GM12873 (cell line): ENCODE measurements at regions not wholly inside any gene's neighbourhood (a gene's known extent, or its start where the extent isn't known, plus 50 kb on each side); places are given as distances from the start of the nearest gene placed in this dataset.

ENCODE experiments used
- TF ChIP-seq, protein P1 (sequence below): IDR thresholded peaks from 2 replicates; pipeline ENCODE4 v1.5.1; 2012; ENCODE audit warnings: low read depth, mild to moderate bottlenecking, moderate library complexity, low read length, control low read depth; ENCODE audit not compliant: insufficient read depth; ENCODE audit errors: missing control alignments

DNA sequence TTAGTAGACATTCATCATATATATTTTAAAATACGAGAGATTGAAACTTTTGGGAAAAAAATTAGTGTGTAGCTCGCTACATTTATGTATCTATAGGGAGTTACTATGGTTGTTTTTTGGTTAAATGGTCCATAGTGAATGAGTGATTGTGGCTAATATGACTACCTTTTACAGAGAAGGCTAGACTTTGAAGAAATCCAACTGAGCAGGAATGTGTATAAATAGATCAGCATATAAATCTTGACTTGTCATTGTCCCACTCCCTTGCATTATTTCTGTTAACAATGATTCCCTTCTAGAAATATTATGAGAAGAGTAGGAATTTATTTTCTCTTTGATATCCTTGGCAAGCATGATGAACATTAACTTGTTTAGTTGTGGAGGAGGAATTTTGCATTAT, 737.8 kb upstream of the MAP3K7 start:
- TF ChIP-seq, protein P1, sequence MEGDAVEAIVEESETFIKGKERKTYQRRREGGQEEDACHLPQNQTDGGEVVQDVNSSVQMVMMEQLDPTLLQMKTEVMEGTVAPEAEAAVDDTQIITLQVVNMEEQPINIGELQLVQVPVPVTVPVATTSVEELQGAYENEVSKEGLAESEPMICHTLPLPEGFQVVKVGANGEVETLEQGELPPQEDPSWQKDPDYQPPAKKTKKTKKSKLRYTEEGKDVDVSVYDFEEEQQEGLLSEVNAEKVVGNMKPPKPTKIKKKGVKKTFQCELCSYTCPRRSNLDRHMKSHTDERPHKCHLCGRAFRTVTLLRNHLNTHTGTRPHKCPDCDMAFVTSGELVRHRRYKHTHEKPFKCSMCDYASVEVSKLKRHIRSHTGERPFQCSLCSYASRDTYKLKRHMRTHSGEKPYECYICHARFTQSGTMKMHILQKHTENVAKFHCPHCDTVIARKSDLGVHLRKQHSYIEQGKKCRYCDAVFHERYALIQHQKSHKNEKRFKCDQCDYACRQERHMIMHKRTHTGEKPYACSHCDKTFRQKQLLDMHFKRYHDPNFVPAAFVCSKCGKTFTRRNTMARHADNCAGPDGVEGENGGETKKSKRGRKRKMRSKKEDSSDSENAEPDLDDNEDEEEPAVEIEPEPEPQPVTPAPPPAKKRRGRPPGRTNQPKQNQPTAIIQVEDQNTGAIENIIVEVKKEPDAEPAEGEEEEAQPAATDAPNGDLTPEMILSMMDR = no peak

DNA sequence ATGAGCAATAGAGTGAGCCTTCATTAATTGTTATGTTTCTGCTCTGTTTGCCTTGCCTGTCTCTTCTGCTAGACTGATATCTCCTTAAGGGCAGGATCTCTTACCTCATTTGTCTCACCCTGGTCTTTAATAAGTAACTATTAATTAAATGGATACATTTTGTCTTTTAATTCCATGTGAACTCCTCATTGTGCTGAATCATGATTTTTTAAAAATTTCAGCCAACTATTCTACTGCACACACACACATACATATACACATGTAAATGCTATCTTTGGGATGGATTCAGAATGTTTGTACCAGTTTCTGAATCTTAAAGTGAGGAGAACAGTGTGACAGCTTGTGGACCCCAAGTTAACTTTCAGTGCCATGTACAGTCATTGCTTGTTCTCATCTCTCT, 731.1 kb upstream of the MAP3K7 start:
- TF ChIP-seq, protein P1 = no peak

DNA sequence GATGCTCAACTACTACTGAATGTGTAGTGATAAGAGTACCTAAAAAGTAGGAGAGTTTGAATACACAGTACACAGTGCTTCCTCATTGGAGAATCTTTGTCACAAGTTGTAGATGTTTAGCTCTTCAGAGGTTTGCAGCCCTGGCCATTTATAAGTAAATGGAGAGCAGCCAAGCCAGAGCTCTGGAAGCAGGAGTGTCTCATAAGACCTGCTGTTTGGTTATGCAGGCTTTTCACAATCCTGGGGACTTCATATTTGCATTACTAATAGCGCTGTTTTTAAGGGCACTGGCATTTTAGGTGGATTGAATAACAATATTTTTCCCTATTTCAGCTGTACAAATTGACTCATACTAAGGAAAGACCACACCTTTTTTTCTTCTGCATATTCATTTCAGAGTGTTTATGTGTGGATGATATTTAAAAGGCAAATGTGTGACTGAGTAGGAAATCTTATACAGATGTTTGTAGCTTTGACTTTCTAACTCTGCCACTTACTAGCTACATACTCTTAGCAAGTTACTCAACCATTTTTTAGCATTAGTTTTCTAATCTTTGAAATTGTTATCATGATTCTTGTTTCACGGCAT, 730.5 kb upstream of the MAP3K7 start:
- TF ChIP-seq, protein P1 = no peak

DNA sequence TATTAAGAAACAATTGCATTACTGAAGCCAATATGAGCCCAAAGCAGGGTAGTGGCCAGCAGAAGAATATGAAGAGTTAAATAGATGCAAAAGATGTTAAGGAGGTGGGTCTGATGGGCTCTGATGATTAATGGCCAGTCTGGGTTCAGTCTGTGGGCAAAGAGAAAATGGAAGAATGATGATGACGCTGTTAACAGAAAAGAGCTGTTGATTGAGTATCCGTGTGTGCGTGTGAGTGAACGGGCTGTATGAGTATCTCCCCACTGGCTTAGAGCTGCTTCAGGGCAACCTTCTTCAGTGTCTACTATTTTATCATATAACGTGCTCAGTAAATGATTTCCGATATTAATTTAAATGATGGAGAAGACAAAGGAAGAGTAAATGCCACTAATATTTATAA, 723.3 kb upstream of the MAP3K7 start:
- TF ChIP-seq, protein P1 = no peak

DNA sequence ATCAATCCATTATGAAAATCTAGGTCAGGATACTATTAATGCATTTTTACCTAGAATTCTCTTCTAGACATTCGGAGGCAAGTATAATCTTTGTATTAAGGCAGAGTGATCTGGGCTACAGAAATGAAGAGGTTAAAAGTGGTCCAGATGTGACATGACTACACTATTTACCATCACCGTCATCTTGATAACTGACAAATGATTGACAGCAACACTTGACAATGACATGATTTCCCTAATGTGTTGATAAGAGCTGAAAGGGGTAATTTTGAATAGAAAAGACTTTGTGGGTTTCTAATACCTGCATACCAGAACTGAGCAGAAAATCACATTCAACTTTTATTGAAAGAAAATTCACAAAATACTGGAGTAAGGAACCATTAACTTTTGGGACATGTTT, 718.9 kb upstream of the MAP3K7 start:
- TF ChIP-seq, protein P1 = no peak

DNA sequence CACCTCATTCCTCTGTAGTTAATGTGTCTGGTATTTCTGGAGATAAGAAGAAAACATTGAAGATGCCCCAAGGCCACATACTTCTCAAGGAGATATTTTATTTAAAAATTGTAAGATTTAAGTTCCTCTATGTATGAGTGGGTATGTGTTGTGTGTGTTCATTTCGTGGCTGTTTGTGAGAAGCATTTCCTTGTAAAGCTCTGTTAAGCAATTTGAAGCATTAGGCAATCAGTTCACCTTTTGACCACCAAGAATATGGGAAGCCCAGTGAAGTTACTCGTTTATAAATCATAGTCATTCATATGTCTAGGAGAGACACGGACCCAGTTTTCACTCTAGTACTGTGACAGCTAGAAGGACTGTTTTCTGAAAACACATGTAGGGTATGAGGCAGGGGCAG, 717.6 kb upstream of the MAP3K7 start:
- TF ChIP-seq, protein P1 = no peak

DNA sequence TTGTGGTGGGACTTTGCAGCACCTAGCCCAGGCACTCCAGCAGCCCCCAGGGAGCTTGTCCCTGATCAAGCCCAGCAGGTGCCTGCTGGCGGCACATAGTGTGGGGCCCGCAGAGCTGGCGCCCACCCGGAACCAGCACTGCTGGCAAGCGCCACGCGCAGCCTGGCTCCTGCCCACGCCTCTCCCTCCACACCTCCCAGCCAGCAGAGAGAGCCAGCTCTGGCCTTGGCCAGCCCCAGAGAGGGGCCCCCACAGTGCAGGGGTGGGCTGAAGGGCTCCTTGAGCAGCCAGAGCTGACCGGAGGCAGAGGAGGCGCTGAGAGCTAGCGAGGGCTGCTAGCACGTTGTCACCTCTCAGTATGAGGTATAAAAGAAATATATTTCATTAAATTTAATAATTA, 716.5 kb upstream of the MAP3K7 start:
- TF ChIP-seq, protein P1 = no peak
